GM18505 (cell line): ENCODE measurements at regions not wholly inside any gene's neighbourhood (a gene's known extent, or its start where the extent isn't known, plus 50 kb on each side); places are given as distances from the start of the nearest gene placed in this dataset.
"Not testable (repeated sequence)": the region's sequence is repeated elsewhere in the genome, so short reads cannot be mapped to it uniquely, and the experiment has no call there.

ENCODE experiments used
- ATAC-seq: cut with Tn5 transposase; IDR thresholded peaks from one replicate; pipeline ENCODE4 v1.9.1; 2021; ENCODE audit not compliant: unreplicated experiment
- POLR2A ChIP-seq: IDR thresholded peaks from 4 replicates; pipeline ENCODE4 v1.6.1; 2011; ENCODE audit warnings: borderline replicate concordance; ENCODE audit not compliant: insufficient read depth, insufficient read length; ENCODE audit errors: extremely low read depth

DNA sequence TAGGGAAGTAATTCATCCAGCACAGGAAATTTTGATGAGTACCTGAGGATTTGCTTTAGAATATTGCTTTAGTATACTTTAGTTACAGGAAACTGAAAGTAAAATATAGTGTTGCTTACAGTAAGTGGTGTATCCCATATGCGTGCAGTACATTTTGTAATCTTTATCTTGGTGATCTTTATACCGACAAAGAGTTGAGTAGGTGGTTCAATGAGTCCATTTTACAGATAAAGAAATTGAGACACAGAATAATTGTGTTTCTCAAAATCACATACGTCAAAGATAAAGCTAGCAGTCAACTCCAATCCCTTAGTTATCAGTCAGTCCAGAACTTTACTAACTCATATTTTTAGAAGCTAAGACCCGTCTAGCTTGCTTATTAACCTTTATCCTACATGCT, 65.8 kb upstream of the E2F3 start:
- no peak for ATAC-seq
- TF ChIP-seq POLR2A = no peak

DNA sequence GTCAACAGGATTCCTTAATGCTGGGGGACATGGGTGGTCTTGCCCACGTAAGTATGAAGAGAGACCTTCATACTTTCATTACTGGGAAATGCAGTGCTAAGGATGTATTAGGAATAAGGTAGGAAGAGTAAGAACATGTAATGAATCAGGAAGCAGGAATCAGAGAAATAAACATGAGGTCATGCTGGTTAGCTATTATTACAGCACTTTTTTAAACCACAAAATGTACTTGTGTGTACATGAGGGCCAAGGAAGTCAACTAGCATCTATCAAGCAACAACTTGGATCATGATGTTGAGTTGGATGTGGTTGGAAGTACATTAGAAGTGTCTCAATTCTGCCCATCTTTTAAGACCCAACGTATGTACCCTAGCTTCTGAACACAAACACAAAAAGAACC, 63.5 kb upstream of the E2F3 start:
- ATAC-seq = no peak
- no peak for TF ChIP-seq POLR2A

DNA sequence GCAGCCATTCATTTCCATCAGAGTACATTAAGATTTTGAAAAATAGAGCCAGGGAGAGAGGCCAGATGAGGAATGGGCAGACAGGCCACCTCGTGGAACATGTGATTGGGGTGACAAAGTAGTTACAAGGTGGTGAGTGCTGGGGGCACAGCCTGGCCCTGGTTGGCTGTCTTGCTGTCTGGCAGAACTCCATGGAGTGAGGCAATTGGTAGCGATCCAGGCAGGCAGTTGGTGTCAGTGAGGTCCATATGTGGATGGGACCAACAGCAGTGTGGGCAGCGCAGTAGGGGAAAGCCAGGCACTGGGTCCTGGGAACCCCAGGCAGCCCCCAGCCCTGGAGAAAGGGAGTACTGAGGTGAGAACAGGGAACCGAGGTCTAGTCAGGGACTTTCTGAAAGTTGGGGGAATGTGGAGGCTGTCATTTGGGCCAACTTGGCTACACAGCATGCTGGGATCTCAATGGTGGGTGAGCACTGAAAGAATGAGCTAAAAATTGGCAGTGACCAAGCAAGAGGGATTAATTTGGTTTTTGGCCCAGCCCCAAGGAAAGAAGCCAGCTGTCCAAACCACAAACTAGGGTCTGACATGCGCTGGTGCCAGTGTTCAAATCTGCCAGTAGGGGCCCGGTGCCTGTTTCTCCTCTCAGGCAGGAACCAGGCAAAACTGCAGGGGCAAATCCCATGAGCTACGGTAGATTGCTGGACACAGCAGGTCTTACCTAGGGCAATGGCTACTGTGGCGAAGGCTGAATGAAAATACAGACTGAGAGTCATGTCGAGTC, 61.4 kb upstream of the E2F3 start:
- TF ChIP-seq POLR2A = no peak
- no peak for ATAC-seq

DNA sequence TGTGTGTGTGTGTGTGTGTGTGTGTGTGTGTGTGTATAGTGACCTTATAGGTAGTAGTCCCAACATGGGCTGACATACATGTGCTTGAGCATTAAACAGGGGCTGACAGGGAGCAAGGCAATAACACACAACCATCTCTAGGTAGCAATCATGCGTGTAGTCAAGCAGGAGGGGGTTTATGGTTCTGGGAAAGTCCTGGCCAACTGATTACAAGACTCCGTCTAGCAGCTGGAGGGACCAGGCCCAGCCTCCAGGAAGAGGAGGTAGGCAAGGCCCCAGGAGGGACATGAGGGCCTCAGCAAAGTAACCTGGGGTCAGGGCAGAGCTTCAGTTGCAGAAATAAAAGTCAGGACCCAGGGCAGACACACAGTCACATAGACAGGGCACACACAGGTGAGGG, 60.6 kb upstream of the E2F3 start:
- ATAC-seq = no peak
- no peak for TF ChIP-seq POLR2A

DNA sequence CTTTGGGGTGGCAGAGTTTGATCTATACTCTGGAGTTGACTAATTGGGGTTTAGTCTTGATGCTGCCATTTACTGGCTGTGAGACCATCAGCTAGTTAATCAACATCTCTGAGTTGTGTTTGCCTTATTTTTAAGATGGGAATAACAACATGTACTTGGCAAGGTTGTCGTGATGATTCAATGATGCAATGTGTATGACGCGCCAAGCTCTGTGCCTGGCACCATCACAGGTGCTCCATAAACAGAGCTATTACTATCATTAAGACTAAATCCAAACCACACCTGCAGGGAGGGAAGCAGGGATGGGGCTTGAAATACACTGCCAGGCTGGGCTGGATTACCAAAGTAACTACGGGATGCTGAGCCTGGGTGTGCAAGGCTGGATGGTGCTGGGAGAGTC, 60.1 kb upstream of the E2F3 start:
- TF ChIP-seq POLR2A = no peak
- no peak for ATAC-seq

DNA sequence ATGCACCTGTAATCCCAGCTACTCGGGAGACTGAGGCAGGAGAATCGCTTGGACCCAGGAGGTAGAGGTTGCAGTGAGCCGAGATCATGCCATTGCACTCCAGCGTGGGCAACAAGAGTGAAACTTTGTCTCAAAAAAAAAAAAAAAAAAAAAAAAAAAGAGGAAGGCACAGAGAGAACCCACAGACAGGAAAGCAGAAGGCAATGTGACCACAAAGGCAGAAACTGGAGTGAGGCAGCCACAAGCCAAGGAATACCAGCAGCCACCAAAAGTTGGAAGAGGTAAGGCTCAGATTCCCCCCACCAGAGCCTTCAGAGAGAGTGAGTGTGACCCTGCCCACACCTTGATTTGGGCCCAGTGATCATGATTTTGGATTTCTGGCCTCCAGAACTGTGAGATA, 54.7 kb upstream of the E2F3 start:
- ATAC-seq = not testable (repeated sequence)

DNA sequence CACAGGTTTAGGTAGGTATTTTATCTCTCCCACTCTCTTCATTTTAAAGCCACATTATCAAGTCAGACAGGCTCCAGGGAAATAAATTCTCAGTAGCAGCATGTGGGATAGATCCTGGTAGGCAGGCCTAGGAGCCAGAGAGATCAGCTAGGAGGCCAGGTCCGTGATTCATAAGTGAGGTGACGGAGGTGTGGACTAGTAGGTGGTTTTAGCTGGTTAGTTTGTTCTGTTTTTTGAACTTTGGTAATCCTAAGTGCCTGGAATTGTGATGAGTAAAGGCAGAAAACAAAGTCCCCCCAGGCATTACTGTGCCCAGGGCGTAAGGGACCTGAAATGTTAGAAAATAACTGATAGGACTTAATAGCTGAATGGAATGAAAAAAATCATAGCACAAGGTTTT, 53.6 kb upstream of the E2F3 start:
- TF ChIP-seq POLR2A = no peak
- ATAC-seq = no peak

DNA sequence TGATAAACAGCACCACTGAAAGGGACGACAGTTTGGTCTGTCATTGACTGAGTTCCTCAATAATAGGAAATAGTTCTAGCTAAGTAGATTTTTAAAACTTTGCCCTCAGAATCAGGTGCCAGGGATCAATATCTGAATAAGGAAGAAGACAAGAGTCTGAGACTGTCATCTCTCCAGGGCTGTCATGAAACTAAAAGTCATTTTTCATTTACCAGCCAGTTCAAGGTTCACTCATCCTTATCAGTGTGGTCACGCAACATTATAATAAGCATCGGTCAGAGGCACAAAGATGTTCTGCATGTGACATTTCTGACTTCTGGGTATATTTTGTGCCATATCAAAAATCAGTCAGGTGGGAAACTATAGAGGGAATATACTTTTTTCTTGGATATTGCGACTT, 52.5 kb upstream of the E2F3 start:
- ATAC-seq = no peak
- TF ChIP-seq POLR2A = no peak

DNA sequence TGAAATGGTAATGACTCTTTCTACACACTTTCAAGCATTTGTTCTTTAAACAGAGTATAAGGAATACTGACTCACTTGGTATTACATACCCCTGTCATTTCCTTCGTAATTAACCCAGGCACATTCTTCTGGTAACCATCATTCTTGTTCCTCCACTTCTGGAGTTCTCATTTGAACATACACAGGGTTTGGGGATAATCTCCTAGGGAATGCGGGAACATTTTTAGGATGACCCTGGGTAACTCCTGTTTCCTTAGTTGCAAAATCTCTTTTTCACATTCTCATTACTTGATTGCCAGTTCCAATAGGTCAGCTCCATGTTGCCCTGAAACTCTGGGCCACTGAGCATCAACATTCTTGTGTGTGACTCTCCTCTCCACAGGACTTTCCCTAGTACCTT, 51.5 kb upstream of the E2F3 start:
- TF ChIP-seq POLR2A = no peak
- no peak for ATAC-seq

DNA sequence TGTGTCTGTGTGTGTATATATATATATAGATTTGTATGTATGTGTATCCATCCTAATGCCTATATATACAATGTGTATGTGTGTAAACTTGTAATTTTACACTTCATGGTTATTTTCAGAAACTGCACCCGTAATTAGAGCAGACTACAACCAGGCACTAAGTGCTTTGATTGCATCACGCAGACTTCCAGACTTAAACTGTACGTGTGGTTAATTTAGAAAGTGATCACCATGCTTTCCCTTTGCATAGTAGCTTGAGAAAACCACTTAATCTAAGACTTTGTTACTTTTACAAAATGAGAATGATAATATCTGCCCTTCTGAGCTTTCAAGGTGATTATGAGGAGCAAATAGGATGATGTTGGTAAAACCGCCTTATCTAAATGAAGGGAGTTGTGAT, 50.1 kb upstream of the E2F3 start:
- no peak for ATAC-seq
- no peak for TF ChIP-seq POLR2A
